GM11168 (cell line): ENCODE measurements at regions not wholly inside any gene's neighbourhood (a gene's known extent, or its start where the extent isn't known, plus 50 kb on each side); places are given as distances from the start of the nearest gene placed in this dataset.

Source experiments
- in situ Hi-C: fragments of 300-500 bp; cut with MboI; formaldehyde crosslinking; loops from one replicate; pipeline ENCODE4 v1.12.0; 2022; ENCODE audit warnings: low sequenced_read_pairs; ENCODE audit not compliant: unreplicated experiment

DNA sequence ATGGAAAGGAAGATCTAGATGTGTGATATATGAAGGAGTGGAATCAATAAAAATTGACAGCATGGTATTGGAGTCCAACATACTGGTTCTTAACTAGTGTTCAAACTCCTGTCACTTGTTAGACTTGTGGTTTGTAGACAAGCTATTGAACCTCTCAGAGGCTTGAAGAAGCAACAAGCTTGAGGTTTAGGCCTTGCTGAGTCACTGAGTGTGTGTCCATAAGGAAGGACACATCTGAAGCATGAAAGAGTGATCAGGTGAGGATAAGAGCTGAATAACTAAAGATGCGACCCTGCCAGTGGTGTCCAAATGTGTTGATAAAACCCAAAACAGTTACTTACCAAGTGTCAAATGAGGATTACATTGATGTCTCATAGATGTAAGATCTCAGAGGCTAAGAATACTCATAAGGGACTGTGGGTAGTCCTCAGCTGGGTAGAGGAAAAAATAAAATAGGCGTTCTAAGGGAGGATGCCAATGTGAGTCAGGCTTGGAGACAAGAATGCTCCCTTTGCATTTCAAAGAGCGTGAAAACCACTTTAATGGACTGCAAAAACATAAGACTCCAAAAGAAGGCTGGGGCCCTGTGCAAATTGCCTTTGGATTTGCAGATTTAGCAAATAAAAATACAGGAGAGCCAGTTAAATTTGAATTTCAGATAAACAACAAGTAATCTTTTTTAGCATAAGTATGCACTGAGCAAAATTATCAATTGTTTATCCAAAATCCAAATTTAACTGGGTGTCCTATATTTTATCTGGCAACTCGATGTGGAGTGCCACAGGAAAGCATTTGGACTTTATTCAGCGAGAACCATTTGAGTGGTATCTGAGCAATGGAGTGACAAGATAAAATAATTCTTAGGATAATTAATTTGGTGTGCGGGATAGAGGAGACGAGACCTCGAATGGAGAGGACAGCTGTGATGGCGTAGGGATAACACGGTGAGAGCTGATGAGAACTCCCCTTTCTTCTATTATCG is 757.3 kb upstream of the WWC1 start:
- in situ Hi-C loops = no loop called here

DNA sequence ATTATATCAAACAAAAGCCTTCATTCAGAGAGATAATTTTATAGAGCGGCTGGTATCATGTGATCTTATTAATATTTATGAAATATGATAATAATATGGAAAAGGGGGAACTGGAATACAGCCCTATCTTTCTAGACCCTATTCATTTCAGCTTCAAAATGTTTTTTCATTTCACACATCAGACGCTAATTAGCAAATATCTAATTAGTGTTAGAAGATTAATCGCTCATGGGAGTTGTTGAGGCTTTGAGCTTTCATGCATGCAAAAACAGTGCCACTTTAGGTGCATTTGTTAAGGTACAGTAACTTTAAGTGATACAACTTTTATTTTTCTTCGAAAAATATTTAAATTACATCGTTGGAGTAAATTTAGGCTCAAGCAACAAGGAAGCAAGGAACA is 751.7 kb upstream of the WWC1 start:
- in situ Hi-C loops = no loop called here

DNA sequence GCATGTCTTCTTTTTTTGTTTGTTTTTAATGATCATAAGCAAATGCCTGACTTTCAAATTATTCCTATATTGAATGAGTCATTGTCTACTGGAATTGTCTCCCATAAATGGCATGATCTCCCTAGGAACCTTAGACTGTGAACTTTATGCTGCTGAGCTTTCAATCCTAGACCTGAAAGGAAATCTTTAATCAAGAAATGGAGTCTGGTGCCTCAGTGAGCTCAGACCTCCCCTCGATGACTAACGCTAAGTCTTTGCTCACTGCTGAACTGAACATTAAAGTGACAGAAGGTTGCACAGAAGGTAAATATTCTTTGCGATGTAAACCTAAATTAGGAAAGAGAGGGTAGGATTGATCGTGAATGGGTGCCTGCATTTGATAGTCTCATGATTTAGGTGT is 745.2 kb upstream of the WWC1 start:
- in situ Hi-C loops = no loop called here

DNA sequence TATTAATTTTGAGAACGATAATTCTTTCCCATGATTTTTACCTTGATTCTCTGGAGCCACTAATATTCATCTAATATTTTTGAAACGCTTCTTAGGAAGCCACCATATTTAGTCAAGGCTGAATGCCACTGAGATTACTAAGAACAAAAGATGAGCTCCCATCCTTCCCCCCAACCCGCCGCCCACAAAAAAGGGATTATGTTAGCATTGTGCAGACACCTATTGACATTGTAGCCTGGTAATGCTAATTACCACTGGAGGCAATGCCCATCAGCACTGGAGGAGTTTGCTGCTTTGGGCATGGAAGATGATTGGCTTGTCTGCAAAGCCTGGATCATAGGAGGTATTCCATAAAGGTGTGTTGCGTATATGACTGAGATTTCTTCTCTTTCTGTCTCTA is 739.1 kb upstream of the WWC1 start:
- in situ Hi-C loops = no loop called here

DNA sequence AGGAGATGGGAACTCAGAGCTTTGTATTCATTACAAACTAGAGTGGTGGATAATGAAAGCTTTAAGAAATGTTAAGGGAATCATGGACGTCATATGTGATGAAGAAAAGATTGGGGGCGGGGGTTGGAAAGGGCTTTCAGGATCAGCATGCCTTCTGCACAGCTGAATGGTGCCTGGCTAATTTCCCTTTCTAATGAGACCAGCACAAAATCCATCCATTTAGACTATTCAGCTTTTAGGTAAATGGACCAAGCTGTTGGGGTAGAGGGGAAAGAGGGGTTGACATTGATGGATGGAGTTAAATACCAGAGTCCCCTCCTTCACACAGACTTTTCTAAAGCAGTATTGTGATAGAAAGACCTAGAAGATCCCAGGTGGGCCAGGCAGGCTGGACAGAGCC is 737.9 kb upstream of the WWC1 start:
- in situ Hi-C loops = no loop called here

DNA sequence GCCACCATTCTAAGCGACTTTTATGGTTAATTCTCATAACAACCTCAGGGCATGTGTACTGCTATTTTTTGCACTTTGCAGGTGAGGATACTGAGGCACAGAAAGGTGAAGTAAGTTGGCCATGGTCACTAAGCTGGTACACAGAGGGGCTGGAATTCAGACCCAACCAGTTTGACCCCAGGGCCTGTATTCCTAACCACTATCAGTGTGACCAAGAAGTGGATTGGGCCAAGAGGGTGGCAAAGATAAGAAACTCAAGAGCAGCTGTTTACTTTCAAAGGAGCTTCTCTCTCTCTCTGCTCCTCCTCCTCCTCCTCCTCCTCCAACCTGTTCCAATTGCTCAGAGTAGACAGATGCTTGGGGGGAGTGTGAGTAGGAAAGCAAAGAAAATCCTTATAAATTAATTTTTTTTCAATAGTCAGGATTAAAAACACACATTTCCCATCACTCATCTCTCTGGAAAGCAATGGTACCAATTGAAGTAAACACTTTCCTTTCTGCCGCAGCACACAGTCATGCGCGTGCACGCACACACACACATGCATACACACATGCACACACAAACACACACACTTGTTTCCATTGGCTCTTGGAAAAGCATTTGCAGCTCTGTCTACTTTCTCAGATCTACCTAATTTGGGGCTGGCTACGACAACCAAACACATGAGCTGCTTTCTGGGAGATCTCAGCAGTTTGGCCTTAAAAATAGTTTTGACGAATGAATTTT is 736.7 kb upstream of the WWC1 start:
- in situ Hi-C loops = no loop called here

DNA sequence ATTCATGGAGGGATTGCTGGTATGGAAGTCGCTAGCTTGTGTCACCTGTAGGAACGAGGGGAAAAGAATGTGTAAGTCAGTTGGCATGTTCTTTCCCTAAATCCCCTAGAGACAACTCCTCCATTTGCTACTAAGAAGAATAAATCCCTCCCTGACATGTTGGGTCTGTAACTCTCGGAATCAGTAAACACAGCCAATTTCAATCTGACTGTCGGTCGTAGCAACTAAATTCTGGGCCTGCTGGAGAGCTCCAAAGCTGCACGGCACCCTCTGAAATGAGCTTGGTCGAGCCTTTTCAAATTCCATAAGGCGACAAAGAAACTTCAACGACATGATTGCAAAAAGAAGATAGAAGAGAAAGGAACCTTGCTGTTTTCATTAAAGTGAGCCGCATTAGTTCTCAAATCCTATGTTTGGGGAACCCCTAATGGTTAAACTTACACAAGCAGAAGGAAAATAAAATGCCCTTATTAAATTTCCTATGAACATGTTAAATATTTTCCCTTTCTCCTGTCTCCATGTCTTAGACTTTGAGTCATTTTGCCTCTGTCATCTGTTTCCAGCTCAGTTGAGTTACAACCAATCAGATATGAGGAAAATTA is 735.8 kb upstream of the WWC1 start:
- in situ Hi-C loops = no loop called here

DNA sequence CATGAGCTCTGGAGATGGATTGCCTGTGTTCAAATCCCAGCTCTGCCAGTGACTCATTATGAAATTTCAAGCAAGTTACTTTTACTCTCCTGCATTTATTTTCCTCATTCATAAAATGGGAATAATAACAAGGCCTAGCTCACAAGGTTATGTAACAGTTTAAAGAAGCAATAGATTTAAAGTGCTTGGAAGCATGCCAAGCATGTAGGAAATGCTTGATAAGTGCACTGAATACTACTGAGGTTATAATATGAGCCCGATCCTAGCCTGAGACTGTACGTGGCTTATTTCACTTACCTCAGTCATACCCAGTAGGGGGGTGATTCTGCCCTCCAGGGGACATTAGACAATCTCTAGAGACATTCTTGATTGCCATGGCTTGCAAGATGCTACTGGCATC is 734.1 kb upstream of the WWC1 start:
- in situ Hi-C loops = no loop called here

DNA sequence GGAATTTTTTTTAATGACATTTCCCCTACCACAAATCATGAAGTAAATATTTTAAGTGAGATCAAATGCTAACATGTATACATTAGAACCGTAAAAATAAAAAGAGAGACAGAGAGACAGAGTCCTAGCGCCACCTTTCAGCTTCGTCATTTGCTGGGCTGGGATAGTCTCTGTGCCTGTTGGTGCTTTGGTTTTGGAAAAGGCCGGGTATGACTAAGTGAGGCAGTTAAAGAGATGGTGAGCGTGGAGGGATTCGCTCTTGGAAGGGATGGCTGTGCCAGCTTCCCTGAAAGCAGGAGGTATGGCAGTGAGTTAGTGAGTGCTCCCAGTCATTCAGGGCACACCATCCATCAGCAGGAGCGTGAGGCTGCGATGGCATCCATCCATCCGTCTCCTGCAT is 729.6 kb upstream of the WWC1 start:
- in situ Hi-C loops = no loop called here

DNA sequence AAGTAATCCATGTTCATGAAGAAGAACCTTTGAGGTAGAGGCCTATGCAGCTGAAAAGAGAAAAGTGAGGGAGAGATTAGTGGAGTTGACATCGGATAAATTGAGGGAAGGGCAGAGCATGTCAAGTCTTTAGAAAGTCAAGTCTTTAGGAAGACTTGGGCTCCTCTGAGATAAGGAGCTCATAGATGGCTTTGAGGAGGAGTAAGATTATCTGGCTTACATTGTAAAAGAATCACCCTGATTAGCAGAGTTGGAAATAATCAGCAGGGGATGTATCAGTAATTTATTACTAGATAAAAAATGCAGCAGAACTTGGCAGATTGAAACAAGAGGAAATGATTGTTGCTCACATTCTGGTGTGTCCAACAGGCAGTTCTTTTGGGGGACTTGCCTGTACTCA is 727.2 kb upstream of the WWC1 start:
- in situ Hi-C loops = no loop called here

DNA sequence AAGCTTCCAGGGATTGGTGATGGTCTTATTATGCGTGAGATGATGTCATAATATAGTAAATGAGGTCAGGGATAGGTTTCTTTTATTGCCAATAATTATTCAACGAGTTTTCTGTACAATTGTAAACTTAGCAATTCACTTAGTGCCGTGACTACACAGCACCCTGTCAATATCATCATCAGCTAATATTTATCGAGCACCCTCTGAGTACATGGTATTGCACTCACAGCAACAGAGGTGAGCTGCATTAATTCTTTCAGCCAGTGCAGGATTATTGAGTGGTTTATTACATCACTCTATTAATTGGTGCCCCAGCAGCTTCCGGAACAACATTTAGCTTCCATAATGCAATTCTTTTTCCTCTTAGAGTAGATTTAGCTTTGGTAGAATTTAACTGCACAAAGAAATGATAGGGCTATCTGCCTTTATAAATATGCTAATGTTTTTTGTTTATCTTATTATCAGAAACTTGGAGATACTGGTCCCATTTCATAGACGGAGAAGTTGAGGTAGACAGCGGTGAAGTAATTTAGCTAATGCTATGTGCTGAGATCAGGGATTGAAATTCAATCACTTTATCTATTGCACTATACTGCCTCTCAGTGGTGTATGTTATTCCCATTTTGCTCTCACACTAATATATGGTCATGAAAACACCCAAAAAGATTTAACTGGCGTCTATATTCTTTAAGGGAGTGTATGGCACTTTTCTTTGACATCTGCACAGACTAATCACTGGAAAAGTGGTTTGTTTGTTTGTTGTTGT is 726.1 kb upstream of the WWC1 start:
- in situ Hi-C loops = no loop called here

DNA sequence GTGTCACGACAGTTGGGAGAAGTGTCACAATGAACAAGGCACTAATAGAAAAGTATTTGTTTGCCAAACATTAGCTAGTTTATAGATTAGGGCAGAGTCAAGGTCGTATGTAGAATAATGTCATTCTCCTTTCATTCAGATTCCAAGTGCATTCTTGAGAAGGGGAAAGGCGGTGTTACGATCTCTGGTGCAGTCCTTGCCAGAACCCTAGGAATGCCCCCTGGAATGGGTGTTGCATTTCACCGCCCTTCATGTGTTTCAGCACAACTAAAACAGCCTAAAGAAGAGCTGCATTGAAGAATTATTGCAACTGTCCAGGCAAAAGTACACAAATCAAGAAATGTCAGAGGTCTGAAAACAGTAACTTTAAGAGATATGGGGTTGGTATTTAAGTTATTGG is 721.0 kb upstream of the WWC1 start:
- in situ Hi-C loops = no loop called here

DNA sequence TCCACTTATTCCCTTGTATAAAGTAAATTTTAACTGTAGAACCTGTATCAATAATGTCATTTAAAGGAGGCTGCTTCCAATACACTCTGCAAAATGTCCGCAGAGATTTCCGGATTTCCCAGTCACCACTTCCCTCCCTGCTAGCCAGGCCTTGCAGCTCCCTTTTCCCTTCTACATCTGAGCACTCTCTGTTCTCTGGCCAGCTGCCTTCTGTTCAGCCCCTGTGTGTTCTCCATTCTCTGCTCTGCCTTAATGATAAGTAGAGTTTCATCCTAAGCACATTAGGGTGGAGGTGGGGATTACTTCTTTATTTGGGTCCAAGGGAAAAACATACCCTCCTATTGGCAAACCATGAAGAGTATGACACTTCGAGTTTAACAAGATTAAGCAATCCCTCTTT is 719.6 kb upstream of the WWC1 start:
- in situ Hi-C loops = no loop called here

DNA sequence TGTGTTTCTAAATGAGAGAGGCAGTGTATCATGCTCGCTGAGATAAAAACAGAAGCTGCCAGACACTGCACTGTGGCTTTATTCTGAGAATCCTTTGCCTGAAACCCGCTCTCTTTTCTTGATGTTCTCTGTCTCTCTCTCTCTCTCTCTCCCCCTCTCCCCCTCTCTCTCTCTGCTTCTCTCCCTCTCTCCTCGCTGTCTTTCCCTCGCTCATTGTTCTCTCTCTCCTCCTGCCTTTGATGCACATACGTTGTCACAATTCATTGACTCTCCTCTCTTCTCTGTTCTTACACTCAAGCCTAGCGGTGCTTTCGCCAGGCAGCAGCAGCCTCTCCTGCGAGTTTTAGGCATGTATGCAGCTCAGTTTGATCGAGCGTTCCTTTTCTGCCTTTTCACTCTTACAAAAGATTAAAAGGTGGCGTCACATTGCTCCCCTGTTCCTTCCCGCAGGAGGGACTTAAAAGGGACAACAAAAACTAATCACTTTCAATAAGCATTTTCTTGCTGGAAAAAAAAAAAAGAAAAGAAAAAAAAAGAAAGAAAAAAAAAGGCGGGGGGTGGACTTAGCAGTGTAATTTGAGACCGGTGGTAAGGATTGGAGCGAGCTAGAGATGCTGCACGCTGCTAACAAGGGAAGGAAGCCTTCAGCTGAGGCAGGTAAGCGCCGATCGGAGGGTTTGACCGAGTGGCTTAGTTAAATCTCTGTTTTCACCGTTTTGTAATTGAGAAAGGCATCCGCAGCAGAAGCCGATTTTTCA is 717.9 kb upstream of the WWC1 start:
- in situ Hi-C loops = no loop called here

DNA sequence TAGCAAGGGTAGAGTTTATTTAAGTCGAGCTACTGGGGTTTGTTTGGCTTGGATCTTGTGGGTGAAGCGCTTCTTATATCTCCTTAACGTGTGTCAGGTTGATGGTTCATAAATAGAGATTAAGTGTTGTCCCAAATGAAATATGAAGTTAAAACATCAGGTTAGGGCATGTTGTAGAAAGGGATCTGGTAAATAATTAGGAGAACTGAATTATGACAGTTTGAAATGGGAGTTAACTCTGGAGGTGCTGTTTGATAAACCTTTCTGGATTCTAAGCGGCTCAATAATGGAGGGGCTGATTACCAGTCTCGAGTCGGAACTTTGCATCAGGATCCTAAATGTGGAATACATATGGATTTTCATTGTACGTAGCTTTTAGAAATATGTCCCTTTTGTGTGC is 717.0 kb upstream of the WWC1 start:
- in situ Hi-C loops = no loop called here

DNA sequence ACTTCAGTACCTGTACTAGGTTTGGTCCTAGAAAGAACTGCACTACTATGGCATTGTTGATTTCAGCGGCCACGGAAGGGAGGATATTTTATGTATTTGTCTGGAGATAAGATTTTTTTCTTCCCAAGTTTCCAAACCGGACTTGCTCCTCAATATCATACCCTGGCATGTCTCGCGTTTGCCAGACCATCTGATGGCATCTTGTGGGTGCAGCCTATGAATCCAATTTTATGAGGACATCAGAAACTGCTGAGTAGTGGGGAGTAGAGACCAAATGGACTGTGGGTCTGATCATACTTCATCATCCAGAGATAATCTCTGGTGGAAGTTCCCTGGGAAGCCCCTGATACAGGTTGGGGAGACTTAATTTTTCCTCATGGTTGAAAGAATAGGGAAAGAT is 716.1 kb upstream of the WWC1 start:
- in situ Hi-C loops = no loop called here

DNA sequence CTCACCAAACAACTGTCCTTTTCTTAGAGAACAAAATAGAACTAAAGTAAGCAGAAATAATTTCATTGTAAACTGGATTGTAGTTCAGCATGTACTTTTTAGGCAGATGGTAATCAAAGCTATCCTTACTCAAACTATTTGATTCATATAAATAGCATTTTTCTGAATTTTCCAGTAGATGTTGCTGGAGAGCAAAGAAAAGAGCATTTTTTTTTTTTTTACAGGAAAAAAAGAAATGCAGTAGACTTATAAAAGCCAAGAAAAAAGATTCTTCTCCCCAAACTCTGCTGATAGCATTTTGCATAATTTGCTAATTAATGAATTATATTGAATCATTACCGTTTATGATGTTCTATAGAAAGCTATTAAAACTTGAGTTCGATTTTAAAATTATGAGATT is 715.3 kb upstream of the WWC1 start:
- in situ Hi-C loops = no loop called here

DNA sequence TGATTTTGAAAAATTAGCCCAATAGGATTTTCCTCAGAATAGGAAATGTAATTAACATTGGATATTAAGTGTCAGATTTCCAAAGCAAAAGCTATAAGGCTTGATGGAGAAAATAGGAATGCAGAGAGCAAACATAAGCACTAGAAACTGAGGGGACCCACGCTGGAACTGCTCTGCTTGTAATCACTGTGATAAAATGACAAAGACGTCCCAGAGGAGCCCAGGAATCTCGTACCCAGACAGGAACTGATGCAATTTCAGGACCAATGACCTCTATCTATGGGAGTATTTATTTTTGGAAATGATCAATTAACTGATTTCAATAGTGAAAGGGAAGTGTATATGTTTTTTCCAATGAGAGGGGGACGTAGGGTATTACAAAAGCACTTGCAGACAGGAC is 714.5 kb upstream of the WWC1 start:
- in situ Hi-C loops = no loop called here

DNA sequence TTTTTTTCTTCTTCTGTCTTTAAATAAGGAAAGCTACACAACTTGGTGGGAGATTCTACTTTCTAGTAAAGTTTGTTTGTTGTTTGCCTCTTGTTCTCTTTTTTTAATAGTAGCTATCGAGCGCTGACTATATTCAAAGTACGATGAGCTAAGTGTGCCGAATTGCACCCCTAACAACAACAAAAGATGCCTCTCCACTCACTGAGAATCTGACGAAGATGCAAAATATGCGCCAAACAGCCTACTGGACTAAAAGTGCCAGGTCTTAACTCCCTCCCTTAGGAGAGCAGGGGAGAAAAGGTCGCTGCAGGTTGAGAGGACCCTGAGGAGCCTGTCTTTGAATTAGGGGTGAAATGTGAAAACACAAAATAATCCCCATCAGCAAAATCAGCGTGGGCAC is 713.8 kb upstream of the WWC1 start:
- in situ Hi-C loops = no loop called here
